ENCODE measurements at regions not wholly inside any gene's neighbourhood (a gene's known extent, or its start where the extent isn't known, plus 50 kb on each side); places are given as distances from the start of the nearest gene placed in this dataset.

GRCh38 chr1:57713501-57713900 is 289.6 kb upstream of the DAB1 start:
- H3K4me3 Mint-ChIP-seq = no peak overlapping the region
- H3K27me3 Mint-ChIP-seq = no peaks in the 10 kb centered on the region
- H3K9me3 Mint-ChIP-seq = no peaks in the 10 kb centered on the region
- H3K36me3 Mint-ChIP-seq = no peaks in the 10 kb centered on the region
- H3K4me1 Mint-ChIP-seq (ENCODE audit: unreplicated experiment) = peaks cover 4% of the 10 kb centered on the region
- H3K27ac Mint-ChIP-seq = no peak overlapping the region
- TF ChIP-seq CTCF (conservative IDR thresholded peaks at IDR 0.05) = no peak
- DNase-seq (ENCODE audit: extremely low spot score, unreplicated experiment) = no peak

- H3K27me3 Mint-ChIP-seq = no peaks in the 10 kb centered on the region
- H3K4me1 Mint-ChIP-seq (ENCODE audit: unreplicated experiment) = peaks cover 4% of the 10 kb centered on the region
- H3K36me3 Mint-ChIP-seq = no peaks in the 10 kb centered on the region
- TF ChIP-seq CTCF (conservative IDR thresholded peaks at IDR 0.05) = no peak
- no peak for DNase-seq (ENCODE audit: extremely low spot score, unreplicated experiment)
- H3K9me3 Mint-ChIP-seq = no peaks in the 10 kb centered on the region
- no peak overlapping the region for H3K27ac Mint-ChIP-seq
- no peak overlapping the region for H3K4me3 Mint-ChIP-seq
Measured at GRCh38 chr1:57712846-57713245, 289.0 kb upstream of the DAB1 start.

DNA sequence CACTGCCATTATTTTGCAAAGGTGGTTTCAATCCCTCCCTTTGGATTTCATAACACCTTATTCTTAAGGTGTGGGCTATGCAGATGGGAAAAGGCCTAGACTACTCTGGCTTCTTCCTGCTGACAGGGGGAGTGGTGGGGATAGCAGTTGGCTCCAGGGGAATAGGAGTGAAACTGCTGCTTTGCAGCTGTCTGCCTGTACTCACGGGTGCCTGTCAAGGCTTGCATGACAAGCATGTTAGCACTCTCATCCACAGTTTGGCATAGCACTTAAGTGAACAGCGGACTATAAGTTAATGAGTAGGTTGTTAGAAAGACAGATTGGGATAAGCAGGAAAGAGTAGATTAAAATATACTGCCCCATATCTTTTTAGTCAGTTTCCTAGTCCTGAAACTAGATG is 287.5 kb upstream of the DAB1 start:
- Mint-ChIP-seq H3K9me3 (no peaks in the 10 kb centered on the region), H3K4me1 (ENCODE audit: unreplicated experiment) (peaks cover 4% of the 10 kb centered on the region), H3K27me3 (no peaks in the 10 kb centered on the region), H3K4me3 (no peak overlapping the region), H3K27ac (no peak overlapping the region), H3K36me3 (no peaks in the 10 kb centered on the region)
- no peak for DNase-seq (ENCODE audit: extremely low spot score, unreplicated experiment)
- no peak for TF ChIP-seq CTCF (conservative IDR thresholded peaks at IDR 0.05)

- no peak for TF ChIP-seq CTCF (conservative IDR thresholded peaks at IDR 0.05)
- Mint-ChIP-seq H3K27me3 (no peaks in the 10 kb centered on the region), H3K27ac (no peak overlapping the region), H3K4me1 (ENCODE audit: unreplicated experiment) (peaks cover 4% of the 10 kb centered on the region), H3K36me3 (no peaks in the 10 kb centered on the region), H3K4me3 (no peak overlapping the region), H3K9me3 (no peaks in the 10 kb centered on the region)
- no peak for DNase-seq (ENCODE audit: extremely low spot score, unreplicated experiment)
Measured at GRCh38 chr1:57707631-57708030, 283.8 kb upstream of the DAB1 start.

GRCh38 chr1:57704811-57705210 is 281.0 kb upstream of the DAB1 start:
- H3K4me3 Mint-ChIP-seq = no peak overlapping the region
- H3K36me3 Mint-ChIP-seq = no peaks in the 10 kb centered on the region
- H3K4me1 Mint-ChIP-seq (ENCODE audit: unreplicated experiment) = no peaks in the 10 kb centered on the region
- no peak for DNase-seq (ENCODE audit: extremely low spot score, unreplicated experiment)
- no peak for TF ChIP-seq CTCF (conservative IDR thresholded peaks at IDR 0.05)
- H3K27ac Mint-ChIP-seq = no peak overlapping the region
- H3K27me3 Mint-ChIP-seq = no peaks in the 10 kb centered on the region
- H3K9me3 Mint-ChIP-seq = no peaks in the 10 kb centered on the region

DNA sequence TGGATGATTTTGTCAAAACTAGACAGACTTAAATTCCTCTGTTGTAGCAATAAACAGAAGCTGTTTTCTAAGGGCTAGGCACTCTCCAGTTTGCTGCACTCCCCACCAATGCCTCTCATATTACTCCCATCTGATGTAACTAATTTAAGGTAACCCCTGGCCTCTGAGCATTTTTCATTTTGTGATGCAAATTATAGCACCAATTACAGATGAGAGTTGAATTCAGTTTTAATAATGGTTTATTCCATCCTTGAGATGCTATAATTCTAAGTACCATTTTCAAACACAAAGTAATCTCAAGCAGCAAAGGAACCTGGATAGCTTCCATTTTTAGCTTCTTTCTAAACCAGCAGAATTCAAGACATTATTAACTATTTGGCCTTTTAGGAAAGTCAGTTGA is 280.4 kb upstream of the DAB1 start:
- H3K36me3 Mint-ChIP-seq = no peaks in the 10 kb centered on the region
- no peaks in the 10 kb centered on the region for H3K4me1 Mint-ChIP-seq (ENCODE audit: unreplicated experiment)
- H3K27ac Mint-ChIP-seq = no peak overlapping the region
- no peak for DNase-seq (ENCODE audit: extremely low spot score, unreplicated experiment)
- no peak for TF ChIP-seq CTCF (conservative IDR thresholded peaks at IDR 0.05)
- no peaks in the 10 kb centered on the region for H3K27me3 Mint-ChIP-seq
- H3K4me3 Mint-ChIP-seq = no peak overlapping the region
- no peaks in the 10 kb centered on the region for H3K9me3 Mint-ChIP-seq
